ENCODE measurements at regions not wholly inside any gene's neighbourhood (a gene's known extent, or its start where the extent isn't known, plus 50 kb on each side); places are given as distances from the start of the nearest gene placed in this dataset.

DNA sequence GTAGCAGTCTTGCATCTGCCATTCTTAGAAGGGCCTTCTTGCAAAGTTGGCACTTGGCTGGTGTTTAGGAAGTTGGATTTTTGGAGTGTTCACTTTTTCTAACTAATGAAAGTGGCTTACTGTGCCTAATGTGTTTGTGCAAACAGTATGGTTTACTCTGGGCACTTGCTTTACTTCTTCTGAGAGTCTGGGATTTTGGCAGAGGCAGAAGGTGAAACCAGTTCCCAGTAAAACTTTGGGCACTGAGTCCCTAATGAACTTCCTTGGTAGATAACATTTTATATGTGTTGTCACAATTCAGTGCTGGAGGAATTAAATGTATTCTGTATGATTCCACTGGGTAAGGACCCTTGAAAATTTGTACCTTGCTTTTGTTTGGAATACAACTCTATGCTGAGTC, 155.7 kb downstream of the FAM170A start:
- no peak for DNase-seq (ENCODE audit: extremely low spot score in 2 of 2)
- Histone ChIP-seq H3K4me3 (no peak overlapping the region), H3K27ac (no peak overlapping the region), H3K9me3 (no peaks in the 10 kb centered on the region), H3K36me3 (no peaks in the 10 kb centered on the region), H3K27me3 (no peaks in the 10 kb centered on the region), H3K4me1 (no peaks in the 10 kb centered on the region)
- intact Hi-C loops (cut with DNase I), result no loop called here
- no peak for TF ChIP-seq POLR2A (IDR thresholded peaks at IDR 0.05)
- no peak for TF ChIP-seq POLR2AphosphoS5 (IDR thresholded peaks at IDR 0.05; ENCODE audit: insufficient read depth in 1 of 2, low read depth in 1 of 2)
- TF ChIP-seq, protein P1, sequence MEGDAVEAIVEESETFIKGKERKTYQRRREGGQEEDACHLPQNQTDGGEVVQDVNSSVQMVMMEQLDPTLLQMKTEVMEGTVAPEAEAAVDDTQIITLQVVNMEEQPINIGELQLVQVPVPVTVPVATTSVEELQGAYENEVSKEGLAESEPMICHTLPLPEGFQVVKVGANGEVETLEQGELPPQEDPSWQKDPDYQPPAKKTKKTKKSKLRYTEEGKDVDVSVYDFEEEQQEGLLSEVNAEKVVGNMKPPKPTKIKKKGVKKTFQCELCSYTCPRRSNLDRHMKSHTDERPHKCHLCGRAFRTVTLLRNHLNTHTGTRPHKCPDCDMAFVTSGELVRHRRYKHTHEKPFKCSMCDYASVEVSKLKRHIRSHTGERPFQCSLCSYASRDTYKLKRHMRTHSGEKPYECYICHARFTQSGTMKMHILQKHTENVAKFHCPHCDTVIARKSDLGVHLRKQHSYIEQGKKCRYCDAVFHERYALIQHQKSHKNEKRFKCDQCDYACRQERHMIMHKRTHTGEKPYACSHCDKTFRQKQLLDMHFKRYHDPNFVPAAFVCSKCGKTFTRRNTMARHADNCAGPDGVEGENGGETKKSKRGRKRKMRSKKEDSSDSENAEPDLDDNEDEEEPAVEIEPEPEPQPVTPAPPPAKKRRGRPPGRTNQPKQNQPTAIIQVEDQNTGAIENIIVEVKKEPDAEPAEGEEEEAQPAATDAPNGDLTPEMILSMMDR (IDR thresholded peaks at IDR 0.05), result no peak

DNA sequence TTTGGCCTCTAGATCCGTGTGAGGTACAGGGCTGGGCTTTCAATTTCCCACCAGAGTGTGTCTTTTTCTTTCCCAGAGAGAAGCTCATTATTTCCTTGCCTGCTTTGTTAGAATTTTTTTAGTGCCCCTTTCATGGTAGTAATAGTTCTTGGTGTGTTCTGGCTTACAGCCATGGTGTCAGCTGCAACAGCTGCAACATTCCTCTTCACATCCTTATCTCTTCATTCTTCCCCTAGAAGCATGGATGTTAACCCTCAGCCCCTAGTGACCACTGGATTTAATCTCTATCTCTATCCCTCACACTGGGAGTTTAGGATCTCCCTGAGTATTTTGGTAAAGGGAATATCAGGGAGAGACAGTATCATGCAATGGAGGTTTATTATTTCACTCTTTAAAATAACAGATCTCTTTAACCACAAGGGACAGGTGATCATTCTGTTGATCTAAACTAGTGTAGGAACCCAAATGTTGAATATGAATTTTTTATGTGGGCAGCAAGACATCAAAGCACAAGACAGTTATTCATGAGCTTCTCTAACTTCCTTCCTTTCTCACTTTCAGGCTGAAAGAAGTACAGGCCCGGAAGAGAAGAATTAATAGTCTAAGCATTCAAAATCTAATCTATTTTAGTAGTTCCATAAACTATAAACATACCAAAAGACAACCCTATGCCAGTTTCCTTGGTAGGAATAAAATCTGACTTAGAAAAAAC, 160.2 kb downstream of the FAM170A start:
- DNase-seq (ENCODE audit: extremely low spot score in 2 of 2), result no peak
- Histone ChIP-seq H3K9me3 (no peaks in the 10 kb centered on the region), H3K36me3 (no peaks in the 10 kb centered on the region), H3K4me3 (no peak overlapping the region), H3K4me1 (no peaks in the 10 kb centered on the region), H3K27me3 (no peaks in the 10 kb centered on the region), H3K27ac (no peak overlapping the region)
- TF ChIP-seq POLR2AphosphoS5 (IDR thresholded peaks at IDR 0.05; ENCODE audit: insufficient read depth in 1 of 2, low read depth in 1 of 2) (no peak), POLR2A (IDR thresholded peaks at IDR 0.05) (no peak)
- TF ChIP-seq, protein P1 (IDR thresholded peaks at IDR 0.05), result no peak
- intact Hi-C loops (cut with DNase I), result no loop called here

DNA sequence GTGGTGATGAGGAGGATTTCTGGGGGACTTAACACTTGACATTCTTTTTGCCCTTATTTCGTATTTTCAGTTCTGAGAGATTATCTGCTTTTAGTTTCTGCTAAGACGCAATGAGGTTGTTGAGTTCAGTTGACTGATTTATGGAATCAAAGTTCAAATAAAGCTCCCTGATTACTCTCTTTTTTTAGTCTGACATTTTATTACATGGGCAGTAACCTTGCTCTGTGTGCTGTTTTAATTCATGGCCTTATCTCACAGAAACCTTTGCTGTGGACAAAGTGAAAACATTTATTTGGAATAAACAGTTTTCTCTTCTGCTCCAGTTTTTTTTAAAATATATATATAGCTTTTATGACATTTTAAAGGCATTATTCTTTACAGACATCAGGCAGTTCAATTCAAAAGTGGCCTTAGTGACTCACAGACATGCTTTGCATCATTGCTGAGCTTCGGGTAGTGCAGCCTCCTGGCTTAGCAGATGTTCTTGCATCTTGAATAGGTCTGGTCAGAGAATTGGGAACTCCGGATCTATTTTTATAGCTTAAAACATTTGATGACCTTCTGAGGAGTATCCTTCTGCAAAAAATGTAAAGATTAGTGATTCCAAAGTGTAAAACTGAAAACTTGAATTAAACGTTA, 162.9 kb downstream of the FAM170A start:
- Histone ChIP-seq H3K4me1 (no peaks in the 10 kb centered on the region), H3K4me3 (no peak overlapping the region), H3K27me3 (no peaks in the 10 kb centered on the region), H3K9me3 (no peaks in the 10 kb centered on the region), H3K27ac (no peak overlapping the region), H3K36me3 (no peaks in the 10 kb centered on the region)
- TF ChIP-seq POLR2AphosphoS5 (IDR thresholded peaks at IDR 0.05; ENCODE audit: insufficient read depth in 1 of 2, low read depth in 1 of 2), result no peak
- TF ChIP-seq, protein P1 (IDR thresholded peaks at IDR 0.05), result no peak
- TF ChIP-seq POLR2A (IDR thresholded peaks at IDR 0.05), result no peak
- no peak for DNase-seq (ENCODE audit: extremely low spot score in 2 of 2)
- intact Hi-C loops (cut with DNase I), result no loop called here

DNA sequence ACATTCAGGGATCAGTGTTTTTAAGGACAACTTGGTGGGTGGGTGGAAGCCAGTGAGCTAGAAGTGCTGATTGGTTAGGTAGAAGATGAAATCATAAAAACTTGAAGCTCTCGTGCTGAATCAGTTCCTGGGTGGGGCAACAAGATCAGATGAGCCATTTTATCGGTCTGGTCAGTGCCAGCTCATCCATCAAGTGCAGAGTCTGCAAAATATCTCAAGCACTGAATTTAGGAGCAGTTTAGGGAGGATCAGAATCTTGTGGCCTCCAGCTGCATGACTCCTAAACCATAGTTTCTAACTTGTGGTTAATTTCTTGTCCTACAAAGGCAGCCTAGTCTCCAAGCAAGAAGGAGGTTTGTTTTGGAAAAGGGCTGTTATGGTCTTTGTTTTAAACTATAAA, 166.4 kb downstream of the FAM170A start:
- TF ChIP-seq, protein P1 (IDR thresholded peaks at IDR 0.05), result no peak
- TF ChIP-seq POLR2A (IDR thresholded peaks at IDR 0.05) (no peak), POLR2AphosphoS5 (IDR thresholded peaks at IDR 0.05; ENCODE audit: insufficient read depth in 1 of 2, low read depth in 1 of 2) (no peak)
- Histone ChIP-seq H3K4me1 (no peaks in the 10 kb centered on the region), H3K27ac (no peak overlapping the region), H3K9me3 (no peaks in the 10 kb centered on the region), H3K36me3 (no peaks in the 10 kb centered on the region), H3K27me3 (no peaks in the 10 kb centered on the region), H3K4me3 (no peak overlapping the region)
- DNase-seq (ENCODE audit: extremely low spot score in 2 of 2), result no peak
- intact Hi-C loops (cut with DNase I), result no loop called here

DNA sequence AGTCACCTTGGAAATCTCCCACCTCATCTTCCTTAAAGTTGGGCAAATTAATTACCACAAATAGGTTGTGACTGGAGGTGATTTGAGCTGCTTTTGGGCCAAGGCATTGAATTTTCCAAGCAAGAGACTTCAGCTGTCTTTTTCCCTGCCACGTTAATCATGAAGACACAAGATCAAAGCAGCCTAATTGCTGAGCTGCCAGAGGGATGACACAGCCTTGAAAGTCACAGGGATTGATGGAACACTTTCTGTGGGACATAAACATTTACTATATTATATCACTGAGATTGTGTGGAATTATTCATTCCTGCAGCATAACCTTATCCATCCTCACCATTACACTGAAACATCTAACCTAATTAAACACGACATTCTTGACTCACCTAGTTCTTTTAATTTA, 172.2 kb downstream of the FAM170A start:
- H3K36me3 ChIP-seq, result no peaks in the 10 kb centered on the region
- TF ChIP-seq POLR2A (IDR thresholded peaks at IDR 0.05), result no peak
- TF ChIP-seq, protein P1 (IDR thresholded peaks at IDR 0.05), result no peak
- no peak for TF ChIP-seq POLR2AphosphoS5 (IDR thresholded peaks at IDR 0.05; ENCODE audit: insufficient read depth in 1 of 2, low read depth in 1 of 2)
- DNase-seq (ENCODE audit: extremely low spot score in 2 of 2), result no peak
- H3K27ac ChIP-seq, result no peak overlapping the region
- no peaks in the 10 kb centered on the region for H3K27me3 ChIP-seq
- H3K9me3 ChIP-seq, result no peaks in the 10 kb centered on the region
- H3K4me3 ChIP-seq, result no peak overlapping the region
- H3K4me1 ChIP-seq, result no peaks in the 10 kb centered on the region
- intact Hi-C loops (cut with DNase I), result no loop called here
